Activated naive CD4-positive, alpha-beta T cell treated with anti-CD3 and anti-CD28 coated beads for 36 hours (primary cell): ENCODE measurements at regions not wholly inside any gene's neighbourhood (a gene's known extent, or its start where the extent isn't known, plus 50 kb on each side); places are given as distances from the start of the nearest gene placed in this dataset.
"Not testable (repeated sequence)": the region's sequence is repeated elsewhere in the genome, so short reads cannot be mapped to it uniquely, and the experiment has no call there.

ENCODE experiments used
- CTCF ChIA-PET: fragments of 350-600 bp; sonication (Branson Sonifier 250); formaldehyde crosslinking; loops from one replicate; lab custom pipeline; 2021; ENCODE audit warnings: antibody characterized with exemption; lab: Charles Lee
- DNase-seq: peaks from one replicate; pipeline ENCODE4 v3.0.0-alpha.2; 2020
- H3K27ac Mint-ChIP-seq: one replicate; pipeline ENCODE4 v1.8.0; 2021; ENCODE audit warnings: mild to moderate bottlenecking, mixed read lengths
- H3K27me3 Mint-ChIP-seq: one replicate; pipeline ENCODE4 v1.8.0; 2021; ENCODE audit warnings: low read depth, mixed read lengths
- H3K36me3 Mint-ChIP-seq: one replicate; pipeline ENCODE4 v1.8.0; 2021; ENCODE audit warnings: low read depth, mixed read lengths
- H3K4me1 Mint-ChIP-seq: one replicate; pipeline ENCODE4 v1.8.0; 2021; ENCODE audit warnings: low read depth, mixed read lengths
- H3K4me3 Mint-ChIP-seq: one replicate; pipeline ENCODE4 v1.8.0; 2021; ENCODE audit warnings: mild to moderate bottlenecking, moderate library complexity, mixed read lengths
- H3K9me3 Mint-ChIP-seq: one replicate; pipeline ENCODE4 v1.8.0; 2021; ENCODE audit warnings: mixed read lengths
- intact Hi-C: fragments of 100-400 bp; cut with micrococcal nuclease; formaldehyde crosslinking; loops from one replicate; pipeline ENCODE4 v1.15.1; 2023

- H3K36me3 Mint-ChIP-seq, DNase-seq, H3K4me1 Mint-ChIP-seq, CTCF ChIA-PET, H3K4me3 Mint-ChIP-seq, intact Hi-C loops, H3K27ac Mint-ChIP-seq, H3K27me3 Mint-ChIP-seq, H3K9me3 Mint-ChIP-seq: not testable (repeated sequence)
These were observed 329.8 kb downstream of the EMP1 start for GRCh38 chr12:13526185-13526921.

GRCh38 chr12:13523536-13524307 lies 327.2 kb downstream of the EMP1 start:
- no peaks in the 10 kb centered on the region for H3K9me3 Mint-ChIP-seq
- no peak for DNase-seq
- CTCF ChIA-PET, result no interaction called here
- peaks cover 8% of the 10 kb centered on the region for H3K27me3 Mint-ChIP-seq
- H3K27ac Mint-ChIP-seq, result no peak overlapping the region
- no peak overlapping the region for H3K4me3 Mint-ChIP-seq
- intact Hi-C loops, result no loop called here
- H3K36me3 Mint-ChIP-seq, result no peaks in the 10 kb centered on the region
- H3K4me1 Mint-ChIP-seq, result no peaks in the 10 kb centered on the region

- H3K27ac Mint-ChIP-seq, H3K36me3 Mint-ChIP-seq, H3K27me3 Mint-ChIP-seq, H3K4me3 Mint-ChIP-seq, DNase-seq, CTCF ChIA-PET, H3K4me1 Mint-ChIP-seq, intact Hi-C loops: not testable (repeated sequence)
- peaks cover 12% of the 10 kb centered on the region for H3K9me3 Mint-ChIP-seq
These were observed 321.5 kb downstream of the EMP1 start for GRCh38 chr12:13518034-13518433.

- Mint-ChIP-seq H3K4me3 (no peak overlapping the region), H3K9me3 (peaks cover 6% of the 10 kb centered on the region), H3K27ac (no peak overlapping the region), H3K27me3 (no peaks in the 10 kb centered on the region), H3K36me3 (no peaks in the 10 kb centered on the region), H3K4me1 (no peaks in the 10 kb centered on the region)
- intact Hi-C loops, result no loop called here
- CTCF ChIA-PET, result no interaction called here
- no peak for DNase-seq
These were observed 313.2 kb downstream of the EMP1 start for GRCh38 chr12:13509740-13510139.

DNA sequence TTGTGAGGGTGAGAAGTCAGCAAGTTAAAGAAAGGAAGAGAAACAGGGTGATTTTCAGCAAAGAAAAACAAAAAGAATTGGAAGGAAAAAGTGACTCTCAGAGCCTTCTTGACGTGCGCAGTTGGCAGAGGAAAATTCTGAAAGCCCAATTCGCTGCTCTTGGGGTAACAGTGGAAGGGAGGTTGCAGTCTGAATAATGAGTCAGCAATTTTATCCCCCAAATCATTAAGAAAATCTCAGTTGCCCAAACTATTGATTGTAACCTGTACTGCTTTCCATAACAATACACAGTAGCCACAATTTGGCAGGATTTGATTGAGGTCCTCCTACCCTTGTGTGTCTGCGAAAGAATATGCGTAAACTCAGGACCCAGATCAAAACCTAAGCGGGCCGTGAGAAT lies 309.1 kb downstream of the EMP1 start:
- intact Hi-C loops, result no loop called here
- H3K27ac Mint-ChIP-seq, result no peak overlapping the region

DNA sequence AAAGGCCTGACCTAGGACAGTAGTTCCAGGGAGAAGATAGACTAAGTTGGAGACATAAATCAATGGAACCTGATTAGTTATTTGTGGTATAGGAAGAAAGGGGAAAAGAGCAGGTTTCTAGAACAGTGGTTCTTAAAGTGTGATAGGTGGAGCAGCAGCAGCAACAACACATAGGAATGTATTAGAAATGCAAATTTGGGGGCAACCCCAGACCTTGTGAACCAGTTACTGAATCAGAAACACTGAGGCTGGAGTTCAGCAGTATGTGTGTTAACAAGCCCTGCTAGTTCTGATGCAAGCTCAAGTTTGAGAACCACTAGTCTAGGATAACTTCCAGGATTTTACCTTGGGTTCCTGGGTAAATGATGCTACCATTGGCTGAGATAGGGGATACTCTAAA lies 308.7 kb downstream of the EMP1 start:
- no peaks in the 10 kb centered on the region for H3K9me3 Mint-ChIP-seq
- no peak overlapping the region for H3K4me3 Mint-ChIP-seq
- CTCF ChIA-PET, result no interaction called here
- H3K4me1 Mint-ChIP-seq, result no peaks in the 10 kb centered on the region
- intact Hi-C loops, result no loop called here
- no peaks in the 10 kb centered on the region for H3K36me3 Mint-ChIP-seq
- H3K27me3 Mint-ChIP-seq, result no peaks in the 10 kb centered on the region
- DNase-seq, result no peak
- no peak overlapping the region for H3K27ac Mint-ChIP-seq

More for the DNA sequence above, 309.1 kb downstream of the EMP1 start:
- Mint-ChIP-seq H3K36me3 (no peaks in the 10 kb centered on the region), H3K27me3 (no peaks in the 10 kb centered on the region), H3K4me1 (no peaks in the 10 kb centered on the region), H3K9me3 (no peaks in the 10 kb centered on the region), H3K4me3 (no peak overlapping the region)
- DNase-seq, result no peak
- CTCF ChIA-PET, result no interaction called here

- Mint-ChIP-seq H3K4me1 (no peaks in the 10 kb centered on the region), H3K27me3 (no peaks in the 10 kb centered on the region), H3K36me3 (no peaks in the 10 kb centered on the region), H3K27ac (no peak overlapping the region), H3K9me3 (no peaks in the 10 kb centered on the region), H3K4me3 (no peak overlapping the region)
- intact Hi-C loops, result no loop called here
- CTCF ChIA-PET, result no interaction called here
- DNase-seq, result no peak
These were observed 308.2 kb downstream of the EMP1 start for GRCh38 chr12:13504736-13505135.

DNA sequence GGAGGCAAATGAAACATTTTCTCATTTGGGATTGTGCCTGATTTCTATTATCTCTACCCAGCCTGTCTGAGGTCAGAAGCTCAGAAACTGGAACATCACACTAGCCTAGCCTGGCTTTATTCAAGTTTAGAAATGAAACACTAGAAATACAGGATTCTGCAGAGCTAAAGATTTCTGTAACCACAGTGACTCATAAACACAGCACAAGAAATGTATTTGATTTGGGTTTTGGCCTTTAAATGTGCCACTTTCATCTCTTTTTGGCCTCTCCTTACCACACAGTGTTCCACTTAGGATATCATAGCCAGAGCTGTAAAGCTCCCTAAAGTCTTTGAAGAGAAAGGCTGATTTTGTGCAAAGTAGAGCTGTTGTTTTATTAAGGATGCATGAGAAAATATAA lies 307.5 kb downstream of the EMP1 start:
- intact Hi-C loops, result no loop called here
- CTCF ChIA-PET, result no interaction called here
- no peaks in the 10 kb centered on the region for H3K9me3 Mint-ChIP-seq
- no peak overlapping the region for H3K4me3 Mint-ChIP-seq
- no peak for DNase-seq
- no peak overlapping the region for H3K27ac Mint-ChIP-seq
- no peaks in the 10 kb centered on the region for H3K27me3 Mint-ChIP-seq
- no peaks in the 10 kb centered on the region for H3K4me1 Mint-ChIP-seq
- H3K36me3 Mint-ChIP-seq, result no peaks in the 10 kb centered on the region

DNA sequence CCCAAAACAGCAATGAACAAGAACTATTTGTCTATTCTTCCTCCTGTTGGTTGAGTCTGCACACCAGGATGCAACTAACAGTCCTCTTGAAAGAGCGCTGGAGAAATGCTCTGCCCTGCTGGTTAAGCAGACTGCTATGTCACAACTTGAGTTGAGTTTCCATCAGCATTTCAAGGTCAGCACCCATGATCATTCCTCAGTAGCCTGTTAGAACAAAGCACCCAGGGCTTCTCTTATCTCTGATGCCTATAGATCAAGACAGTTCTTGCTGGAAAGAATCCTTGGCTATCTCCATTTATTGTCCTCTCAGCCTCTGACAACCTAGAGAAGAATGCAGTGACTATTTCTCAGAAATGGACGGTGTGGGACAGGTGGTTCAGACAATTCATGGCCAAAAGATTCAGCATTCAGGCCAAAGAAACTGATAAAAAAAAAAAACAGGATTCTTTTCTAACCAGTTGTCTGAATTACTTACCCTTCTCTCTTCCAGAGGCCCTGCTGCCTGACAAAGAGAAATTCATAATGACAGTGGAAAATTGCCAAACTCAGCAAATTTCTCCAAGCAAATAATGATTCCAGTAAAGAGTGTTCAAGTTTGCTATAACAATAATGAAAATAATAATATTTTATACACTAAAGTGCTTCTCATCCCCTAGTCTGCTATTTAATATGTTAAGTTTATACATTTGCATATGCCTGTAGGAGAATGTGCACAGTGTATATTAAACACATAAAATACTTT lies 306.7 kb downstream of the EMP1 start:
- no peak overlapping the region for H3K4me3 Mint-ChIP-seq
- CTCF ChIA-PET, result no interaction called here
- intact Hi-C loops, result no loop called here
- peaks cover 5% of the 10 kb centered on the region for H3K27me3 Mint-ChIP-seq
- DNase-seq, result no peak
- no peaks in the 10 kb centered on the region for H3K36me3 Mint-ChIP-seq
- no peak overlapping the region for H3K27ac Mint-ChIP-seq
- H3K9me3 Mint-ChIP-seq, result no peaks in the 10 kb centered on the region
- H3K4me1 Mint-ChIP-seq, result no peaks in the 10 kb centered on the region

DNA sequence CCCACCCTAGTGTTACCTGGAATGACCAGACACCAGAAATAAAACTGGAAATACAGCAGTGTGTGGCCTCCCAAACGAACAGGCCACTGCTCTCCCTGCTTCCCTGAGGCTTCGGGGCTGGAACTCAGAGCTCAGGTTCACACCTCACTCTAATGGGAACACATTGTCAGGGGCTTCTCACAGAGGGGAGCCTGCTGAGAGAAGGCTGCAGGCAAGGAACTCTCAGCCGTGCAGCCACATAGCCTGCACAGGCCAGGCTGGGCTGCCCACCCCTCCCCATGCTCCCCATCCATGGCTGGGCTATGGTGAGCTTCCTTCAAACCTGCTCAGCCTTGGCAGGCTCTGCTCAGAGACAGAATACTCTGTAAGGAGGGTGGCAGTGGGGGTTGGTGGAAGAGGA lies 302.5 kb downstream of the EMP1 start:
- Mint-ChIP-seq H3K27ac (no peak overlapping the region), H3K36me3 (no peaks in the 10 kb centered on the region), H3K9me3 (no peaks in the 10 kb centered on the region), H3K27me3 (peaks cover 5% of the 10 kb centered on the region), H3K4me3 (no peak overlapping the region), H3K4me1 (no peaks in the 10 kb centered on the region)
- CTCF ChIA-PET, result no interaction called here
- intact Hi-C loops, result no loop called here
- DNase-seq, result no peak

- H3K27ac Mint-ChIP-seq, result no peak overlapping the region
- H3K4me1 Mint-ChIP-seq, result no peaks in the 10 kb centered on the region
- H3K36me3 Mint-ChIP-seq, result no peaks in the 10 kb centered on the region
- no peak overlapping the region for H3K4me3 Mint-ChIP-seq
- DNase-seq, result no peak
- intact Hi-C loops, result no loop called here
- CTCF ChIA-PET, result no interaction called here
- no peaks in the 10 kb centered on the region for H3K9me3 Mint-ChIP-seq
- peaks cover 5% of the 10 kb centered on the region for H3K27me3 Mint-ChIP-seq
These were observed 299.6 kb downstream of the EMP1 start for GRCh38 chr12:13496111-13496510.

GRCh38 chr12:13489246-13489645 lies 292.7 kb downstream of the EMP1 start:
- Mint-ChIP-seq H3K9me3 (no peaks in the 10 kb centered on the region), H3K4me1 (no peaks in the 10 kb centered on the region), H3K27ac (no peak overlapping the region), H3K27me3 (peaks cover 3% of the 10 kb centered on the region), H3K4me3 (no peak overlapping the region), H3K36me3 (no peaks in the 10 kb centered on the region)
- DNase-seq, result no peak
- intact Hi-C loops, result no loop called here
- CTCF ChIA-PET, result interaction anchor here (0.6 kb wide), 1 partner anchor 1174 kb away, joined by 3 read pairs; no protein-coding TSS in a partner anchor
